ENCODE measurements at regions not wholly inside any gene's neighbourhood (a gene's known extent, or its start where the extent isn't known, plus 50 kb on each side); places are given as distances from the start of the nearest gene placed in this dataset.
"Not testable (repeated sequence)": the region's sequence is repeated elsewhere in the genome, so short reads cannot be mapped to it uniquely, and the experiment has no call there.

GRCh38 chr4:164307262-164307661 is 446.7 kb upstream of the SMIM31 start:
- peaks cover 2 to 5% of the 10 kb centered on the region in 2 donors for H3K9me3 Mint-ChIP-seq
- H3K27ac Mint-ChIP-seq, result no peak overlapping the region
- H3K4me1 Mint-ChIP-seq (ENCODE audit: low read depth in 2 of 2), result no peaks in the 10 kb centered on the region
- no peaks in the 10 kb centered on the region for H3K27me3 Mint-ChIP-seq
- no peak for ATAC-seq (replicated peaks)
- no peak for DNase-seq
- no peak overlapping the region for H3K4me3 Mint-ChIP-seq
- no peaks in the 10 kb centered on the region for H3K36me3 Mint-ChIP-seq (ENCODE audit: insufficient read depth)

GRCh38 chr4:164312671-164313070 is 441.3 kb upstream of the SMIM31 start:
- Mint-ChIP-seq H3K27me3 (no peaks in the 10 kb centered on the region), H3K36me3 (ENCODE audit: insufficient read depth) (no peaks in the 10 kb centered on the region), H3K4me3 (no peak overlapping the region)

GRCh38 chr4:164313853-164314252 is 440.1 kb upstream of the SMIM31 start:
- Mint-ChIP-seq H3K4me1 (ENCODE audit: low read depth in 2 of 2) (no peaks in the 10 kb centered on the region), H3K9me3 (peaks cover 0 to 12% of the 10 kb centered on the region in 2 donors), H3K27ac (no peak overlapping the region), H3K36me3 (ENCODE audit: insufficient read depth) (no peaks in the 10 kb centered on the region), H3K4me3 (no peak overlapping the region), H3K27me3 (no peaks in the 10 kb centered on the region)
- DNase-seq (no peak), ATAC-seq (replicated peaks) (no peak)

More at GRCh38 chr4:164312671-164313070, 441.3 kb upstream of the SMIM31 start:
- DNase-seq, result no peak
- no peak overlapping the region for H3K27ac Mint-ChIP-seq
- ATAC-seq (replicated peaks), result no peak
- H3K9me3 Mint-ChIP-seq, result peaks cover 0 to 8% of the 10 kb centered on the region in 2 donors
- no peaks in the 10 kb centered on the region for H3K4me1 Mint-ChIP-seq (ENCODE audit: low read depth in 2 of 2)

GRCh38 chr4:164318350-164318749 is 435.6 kb upstream of the SMIM31 start:
- H3K9me3 Mint-ChIP-seq, result peaks cover 0 to 12% of the 10 kb centered on the region in 2 donors
- no peaks in the 10 kb centered on the region for H3K36me3 Mint-ChIP-seq (ENCODE audit: insufficient read depth)
- DNase-seq, result no peak
- H3K4me3 Mint-ChIP-seq, result no peak overlapping the region
- no peak for ATAC-seq (replicated peaks)
- no peaks in the 10 kb centered on the region for H3K27me3 Mint-ChIP-seq
- no peaks in the 10 kb centered on the region for H3K4me1 Mint-ChIP-seq (ENCODE audit: low read depth in 2 of 2)
- no peak overlapping the region for H3K27ac Mint-ChIP-seq

- Mint-ChIP-seq H3K4me1 (ENCODE audit: low read depth in 2 of 2) (no peaks in the 10 kb centered on the region), H3K9me3 (peaks cover 0 to 6% of the 10 kb centered on the region in 2 donors)
- ATAC-seq (replicated peaks), result no peak
Measured at GRCh38 chr4:164319688-164320087, 434.2 kb upstream of the SMIM31 start.

GRCh38 chr4:164320847-164321246 is 433.1 kb upstream of the SMIM31 start:
- Mint-ChIP-seq H3K36me3 (ENCODE audit: insufficient read depth) (no peaks in the 10 kb centered on the region), H3K27ac (no peak overlapping the region), H3K4me1 (ENCODE audit: low read depth in 2 of 2) (no peaks in the 10 kb centered on the region), H3K9me3 (peaks cover 0 to 6% of the 10 kb centered on the region in 2 donors), H3K27me3 (no peaks in the 10 kb centered on the region), H3K4me3 (no peak overlapping the region)
- DNase-seq, result no peak
- ATAC-seq (replicated peaks), result no peak

More at GRCh38 chr4:164319688-164320087, 434.2 kb upstream of the SMIM31 start:
- no peak overlapping the region for H3K4me3 Mint-ChIP-seq
- H3K36me3 Mint-ChIP-seq (ENCODE audit: insufficient read depth), result no peaks in the 10 kb centered on the region
- no peak for DNase-seq
- no peaks in the 10 kb centered on the region for H3K27me3 Mint-ChIP-seq
- no peak overlapping the region for H3K27ac Mint-ChIP-seq

GRCh38 chr4:164326056-164326455 is 427.9 kb upstream of the SMIM31 start:
- Mint-ChIP-seq H3K27ac (no peak overlapping the region), H3K4me3 (no peak overlapping the region), H3K36me3 (ENCODE audit: insufficient read depth) (no peaks in the 10 kb centered on the region), H3K9me3 (peaks cover 4 to 7% of the 10 kb centered on the region in 2 donors), H3K4me1 (ENCODE audit: low read depth in 2 of 2) (no peaks in the 10 kb centered on the region), H3K27me3 (no peaks in the 10 kb centered on the region)
- ATAC-seq (replicated peaks) (no peak), DNase-seq (no peak)

GRCh38 chr4:164337219-164337944 is 416.5 kb upstream of the SMIM31 start:
- H3K4me1 Mint-ChIP-seq (ENCODE audit: low read depth in 2 of 2), result no peaks in the 10 kb centered on the region
- H3K36me3 Mint-ChIP-seq (ENCODE audit: insufficient read depth), result no peaks in the 10 kb centered on the region
- ATAC-seq (replicated peaks) (no peak), DNase-seq (no peak)
- no peak overlapping the region for H3K27ac Mint-ChIP-seq
- no peaks in the 10 kb centered on the region for H3K27me3 Mint-ChIP-seq
- no peak overlapping the region for H3K4me3 Mint-ChIP-seq
- peaks cover 3 to 14% of the 10 kb centered on the region in 2 donors for H3K9me3 Mint-ChIP-seq

- Mint-ChIP-seq H3K27me3 (no peaks in the 10 kb centered on the region), H3K36me3 (ENCODE audit: insufficient read depth) (no peaks in the 10 kb centered on the region), H3K27ac (no peak overlapping the region), H3K4me3 (no peak overlapping the region), H3K9me3 (peaks cover 3 to 14% of the 10 kb centered on the region in 2 donors), H3K4me1 (ENCODE audit: low read depth in 2 of 2) (no peaks in the 10 kb centered on the region)
- DNase-seq (no peak), ATAC-seq (replicated peaks) (no peak)
Measured at GRCh38 chr4:164343472-164343976, 410.4 kb upstream of the SMIM31 start.

GRCh38 chr4:164345756-164346155 is 408.2 kb upstream of the SMIM31 start:
- Mint-ChIP-seq H3K27ac (no peak overlapping the region), H3K4me3 (no peak overlapping the region), H3K9me3 (peaks cover 5 to 13% of the 10 kb centered on the region in 2 donors), H3K27me3 (no peaks in the 10 kb centered on the region), H3K4me1 (ENCODE audit: low read depth in 2 of 2) (no peaks in the 10 kb centered on the region), H3K36me3 (ENCODE audit: insufficient read depth) (no peaks in the 10 kb centered on the region)
- no peak for ATAC-seq (replicated peaks)
- no peak for DNase-seq

- no peak overlapping the region for H3K27ac Mint-ChIP-seq
- no peaks in the 10 kb centered on the region for H3K36me3 Mint-ChIP-seq (ENCODE audit: insufficient read depth)
- H3K27me3 Mint-ChIP-seq, result no peaks in the 10 kb centered on the region
- no peak for DNase-seq
- H3K4me1 Mint-ChIP-seq (ENCODE audit: low read depth in 2 of 2), result no peaks in the 10 kb centered on the region
- peaks cover 1 to 7% of the 10 kb centered on the region in 2 donors for H3K9me3 Mint-ChIP-seq
- ATAC-seq (replicated peaks), result no peak
- H3K4me3 Mint-ChIP-seq, result no peak overlapping the region
Measured at GRCh38 chr4:164350061-164350460, 403.9 kb upstream of the SMIM31 start.

- not testable (repeated sequence) for H3K4me1 Mint-ChIP-seq (ENCODE audit: low read depth in 2 of 2); H3K36me3 Mint-ChIP-seq (ENCODE audit: insufficient read depth); H3K4me3 Mint-ChIP-seq; ATAC-seq (replicated peaks); H3K27me3 Mint-ChIP-seq; H3K27ac Mint-ChIP-seq; H3K9me3 Mint-ChIP-seq; DNase-seq
Measured at GRCh38 chr4:164350716-164351115, 403.2 kb upstream of the SMIM31 start.

GRCh38 chr4:164357957-164358356 is 396.0 kb upstream of the SMIM31 start:
- DNase-seq (no peak), ATAC-seq (replicated peaks) (no peak)
- H3K27ac Mint-ChIP-seq, result no peak overlapping the region
- no peaks in the 10 kb centered on the region for H3K27me3 Mint-ChIP-seq
- no peak overlapping the region for H3K4me3 Mint-ChIP-seq
- H3K9me3 Mint-ChIP-seq, result peaks cover 0 to 1% of the 10 kb centered on the region in 2 donors
- no peaks in the 10 kb centered on the region for H3K4me1 Mint-ChIP-seq (ENCODE audit: low read depth in 2 of 2)
- no peaks in the 10 kb centered on the region for H3K36me3 Mint-ChIP-seq (ENCODE audit: insufficient read depth)

GRCh38 chr4:164358400-164358799 is 395.5 kb upstream of the SMIM31 start:
- no peak overlapping the region for H3K4me3 Mint-ChIP-seq
- ATAC-seq (replicated peaks), result no peak

More at GRCh38 chr4:164358400-164358799, 395.5 kb upstream of the SMIM31 start:
- no peak overlapping the region for H3K27ac Mint-ChIP-seq
- H3K9me3 Mint-ChIP-seq, result peaks cover 0 to 1% of the 10 kb centered on the region in 2 donors
- no peaks in the 10 kb centered on the region for H3K27me3 Mint-ChIP-seq
- H3K36me3 Mint-ChIP-seq (ENCODE audit: insufficient read depth), result no peaks in the 10 kb centered on the region
- H3K4me1 Mint-ChIP-seq (ENCODE audit: low read depth in 2 of 2), result no peaks in the 10 kb centered on the region
- no peak for DNase-seq

All from effector memory CD8-positive, alpha-beta T cell (primary cell).